OCI-M2 (cell line): ENCODE measurements at regions not wholly inside any gene's neighbourhood (a gene's known extent, or its start where the extent isn't known, plus 50 kb on each side); places are given as distances from the start of the nearest gene placed in this dataset.
"Not testable (repeated sequence)": the region's sequence is repeated elsewhere in the genome, so short reads cannot be mapped to it uniquely, and the experiment has no call there.

Source experiments
- DNase-seq: peaks from one replicate; lab custom pipeline; 2025; ENCODE audit not compliant: unreplicated experiment; lab: John Stamatoyannopoulos, UW

DNA sequence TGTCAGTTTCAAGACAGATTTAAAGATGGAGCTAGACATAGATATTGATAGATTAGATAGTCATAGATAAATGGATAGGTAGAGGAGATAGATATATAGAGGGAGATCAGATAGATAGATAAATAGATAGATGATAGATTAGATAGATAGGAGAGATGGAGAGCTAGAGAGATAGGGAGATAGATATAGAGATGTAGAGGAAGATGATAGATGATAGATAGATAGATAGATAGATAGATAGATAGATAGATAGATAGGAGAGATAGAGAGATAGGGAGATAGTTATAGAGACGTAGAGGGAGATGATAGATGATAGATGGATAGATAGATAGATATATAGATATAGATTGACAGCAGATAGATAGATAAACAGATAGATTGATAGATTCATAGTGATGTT, 1038.8 kb upstream of the AUTS2 start:
- DNase-seq, result no peak

DNA sequence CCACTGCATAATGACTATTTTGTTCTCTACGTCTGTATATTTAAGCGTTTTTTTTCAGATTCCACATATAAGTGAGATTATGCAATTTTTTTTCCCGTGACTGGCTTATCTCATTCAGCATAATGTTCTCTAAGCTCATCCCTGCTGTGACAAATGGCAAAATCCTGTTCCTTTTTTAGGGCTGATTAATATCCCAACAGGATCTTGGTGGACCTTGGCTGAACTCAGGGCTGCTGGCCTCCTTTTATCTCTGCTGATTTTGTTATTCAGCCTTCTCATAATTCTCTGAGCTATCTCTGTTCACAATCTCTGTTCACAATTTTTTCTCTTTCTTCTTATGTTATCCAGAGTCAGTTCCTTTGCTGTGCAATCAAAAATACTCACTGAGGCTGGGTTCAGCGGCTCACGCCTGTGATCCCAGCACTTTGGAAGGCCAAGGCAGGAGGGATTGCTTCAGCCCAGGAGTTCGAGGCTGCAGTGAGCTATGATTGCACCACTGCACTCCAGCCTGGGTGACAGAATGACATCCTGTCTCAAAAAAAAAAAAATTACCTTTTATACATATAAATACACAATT, 1035.9 kb upstream of the AUTS2 start:
- DNase-seq, result no peak

DNA sequence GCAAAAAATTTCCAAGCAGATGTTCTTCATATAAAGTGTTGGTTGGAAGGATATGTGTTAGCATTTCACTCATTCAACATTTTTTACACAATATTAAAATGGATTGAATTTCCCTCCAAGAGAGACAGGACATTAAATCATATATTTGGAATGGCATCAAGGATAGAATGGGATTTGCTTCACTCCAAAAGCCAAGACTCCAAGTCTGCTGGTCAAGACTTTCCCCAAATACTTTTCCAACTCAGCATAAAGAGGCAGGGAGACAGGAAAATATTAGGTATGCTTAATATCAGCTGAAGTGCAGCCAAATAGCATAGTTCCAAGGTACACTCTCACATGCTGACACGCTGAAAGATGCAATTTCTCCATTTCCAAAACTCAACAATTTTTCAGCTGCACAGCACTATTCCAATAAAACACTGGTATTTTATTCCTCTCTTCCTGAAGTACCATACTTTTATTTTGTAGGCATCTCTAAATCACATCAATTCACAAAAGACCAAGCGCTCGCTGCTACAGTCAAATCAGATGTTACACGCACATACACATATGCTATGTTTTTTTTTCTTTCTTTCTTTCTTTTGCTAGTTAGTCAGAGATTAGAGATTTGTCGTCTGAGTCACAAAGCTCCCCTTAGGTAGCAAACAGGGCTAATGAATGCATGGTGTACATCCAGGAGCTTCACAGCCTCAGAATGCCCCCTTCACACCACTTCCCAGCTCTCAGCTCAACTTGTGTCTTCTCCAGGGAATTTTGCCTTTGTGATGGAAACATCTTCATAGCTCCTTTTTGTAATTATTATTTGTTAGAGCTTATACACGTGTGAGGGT, 1033.8 kb upstream of the AUTS2 start:
- no peak for DNase-seq

- no peak for DNase-seq
Measured at GRCh38 chr7:68571286-68571685, 1027.0 kb upstream of the AUTS2 start.

- DNase-seq, result no peak
Measured at GRCh38 chr7:68573271-68574005, 1024.8 kb upstream of the AUTS2 start.

DNA sequence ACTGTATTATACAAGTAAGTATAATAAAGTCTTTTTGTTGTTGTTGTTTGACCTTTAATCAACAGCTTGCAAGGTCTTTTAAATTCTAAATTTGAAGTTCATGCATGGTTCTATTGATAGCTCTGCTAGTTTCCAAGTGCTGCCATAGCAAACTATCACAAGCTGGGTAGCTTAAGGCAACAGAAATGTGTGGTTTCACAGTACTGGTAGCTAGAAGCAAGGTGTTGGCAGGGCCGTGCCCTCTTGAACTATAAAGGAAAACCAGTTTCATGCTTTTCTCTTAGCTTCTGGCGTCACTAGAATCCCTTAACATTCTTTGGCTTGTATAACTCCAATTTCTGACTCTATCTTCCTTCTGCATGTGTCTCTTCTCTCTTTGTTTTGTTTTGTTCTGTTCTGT, 1021.9 kb upstream of the AUTS2 start:
- no peak for DNase-seq

DNA sequence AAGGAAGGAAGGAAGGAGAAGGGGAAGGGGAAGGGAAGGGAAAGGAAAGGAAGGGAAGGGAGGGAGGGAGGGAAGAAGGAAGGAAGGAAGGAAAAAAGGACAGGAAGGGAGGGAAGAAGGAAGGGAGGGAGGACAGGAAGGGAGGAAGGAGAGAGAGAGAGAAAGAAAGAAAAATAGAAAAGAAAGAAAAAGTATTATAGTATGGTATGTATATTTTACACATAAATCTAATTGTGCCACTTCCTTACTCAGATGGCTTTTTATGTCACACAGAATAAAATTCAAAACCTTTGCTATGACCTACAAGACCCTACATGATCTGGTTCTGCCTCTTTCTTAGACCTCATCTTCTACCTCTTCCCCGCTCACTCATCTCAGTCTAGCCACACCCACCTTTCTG, 1016.9 kb upstream of the AUTS2 start:
- no peak for DNase-seq

GRCh38 chr7:68587599-68587998, 1010.7 kb upstream of the AUTS2 start:
- DNase-seq, result no peak

DNA sequence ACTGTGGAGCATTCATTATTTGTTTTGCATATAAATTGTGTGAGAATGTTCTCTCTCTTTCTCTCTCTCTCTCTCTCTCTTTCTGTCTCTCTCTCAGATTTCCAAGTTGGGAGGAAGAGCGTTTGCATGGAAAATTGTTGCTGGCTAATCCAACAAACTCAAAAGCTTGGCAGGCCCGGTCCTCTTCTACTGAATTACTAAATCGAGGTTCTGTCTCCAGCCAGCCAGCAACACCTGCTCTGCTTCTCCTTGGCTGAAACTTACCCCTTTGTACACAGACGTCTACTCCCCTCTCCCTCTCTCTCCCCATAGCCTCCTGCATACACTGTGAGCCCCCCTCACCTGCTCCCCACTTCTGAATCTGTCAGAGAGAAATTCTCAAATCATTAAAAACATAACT, 996.4 kb upstream of the AUTS2 start:
- no peak for DNase-seq

DNA sequence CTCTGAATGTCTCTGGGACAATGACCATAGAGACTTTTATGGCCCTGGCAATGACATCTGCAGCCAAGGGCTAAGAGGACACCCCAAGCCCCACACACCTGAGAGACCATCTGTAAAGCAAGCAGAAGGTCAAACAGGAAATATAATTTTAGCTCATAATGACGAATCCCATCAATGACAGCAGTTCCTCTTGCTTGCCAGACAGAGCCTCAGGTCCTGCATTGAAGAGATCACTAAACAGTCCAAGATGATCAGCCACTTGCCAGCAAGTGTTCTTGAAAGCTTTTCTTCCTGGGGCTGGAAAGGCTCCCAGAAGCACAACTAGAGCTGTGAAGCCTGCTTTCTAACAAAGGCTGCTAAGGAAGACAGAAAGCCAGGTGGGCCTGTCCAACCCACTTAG, 993.7 kb upstream of the AUTS2 start:
- no peak for DNase-seq

DNA sequence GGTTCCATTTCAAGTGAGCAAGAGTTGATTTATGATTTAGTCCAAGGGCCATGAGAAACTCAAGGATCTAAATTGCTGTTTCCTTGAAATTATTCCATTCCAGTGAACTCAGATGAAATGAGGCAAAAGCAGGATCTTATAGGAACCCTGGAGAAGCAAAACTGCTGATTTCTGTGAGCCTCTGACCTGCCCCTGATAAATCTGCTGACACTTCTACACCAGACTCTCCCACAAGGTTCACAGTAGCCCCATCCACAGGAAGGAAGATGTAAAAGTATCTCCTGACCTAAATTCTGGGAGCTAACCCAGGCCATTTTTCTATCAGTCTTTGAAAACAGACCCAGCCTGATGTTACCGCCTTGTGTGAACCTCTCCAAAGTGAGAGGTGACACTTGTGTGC, 987.6 kb upstream of the AUTS2 start:
- DNase-seq, result no peak

GRCh38 chr7:68613405-68613804, 984.9 kb upstream of the AUTS2 start:
- no peak for DNase-seq

DNA sequence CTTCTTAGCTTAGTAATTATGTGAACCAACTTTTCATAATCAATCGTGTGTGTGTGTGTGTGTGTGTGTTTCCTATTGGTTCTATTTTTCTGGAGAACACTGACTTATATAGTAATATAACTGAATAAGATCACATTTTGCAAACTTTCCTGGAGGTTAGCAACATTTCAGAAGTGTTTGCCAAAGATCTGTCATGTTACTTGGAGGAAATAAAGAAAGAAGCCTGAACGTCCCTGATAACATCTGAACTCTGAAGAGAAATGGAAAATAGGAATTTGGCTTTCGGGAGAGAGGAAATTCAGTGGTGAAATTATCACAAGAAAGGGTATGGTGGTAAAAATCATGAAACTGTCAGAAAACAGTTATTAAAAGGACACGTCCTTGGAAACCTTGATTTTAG, 984.4 kb upstream of the AUTS2 start:
- DNase-seq, result no peak

GRCh38 chr7:68619526-68619925, 978.7 kb upstream of the AUTS2 start:
- DNase-seq, result no peak

DNA sequence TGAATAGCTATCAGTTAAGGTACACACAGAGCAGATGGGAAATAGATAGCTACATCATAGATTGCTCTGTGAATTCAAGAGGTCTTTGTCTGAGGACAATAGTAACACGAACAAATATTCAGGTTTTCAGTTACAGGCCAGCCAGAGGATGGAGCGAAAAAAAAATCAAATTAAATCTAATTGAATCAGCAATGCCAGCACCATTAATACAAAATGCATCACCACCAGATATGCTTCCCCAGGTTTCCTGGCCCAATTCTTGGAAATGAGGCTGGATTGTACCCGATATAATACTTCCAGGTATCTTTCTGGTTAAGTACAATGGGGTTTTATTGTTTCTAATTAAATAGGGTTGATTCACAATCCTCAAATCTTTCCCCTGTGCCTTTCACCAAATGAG, 975.8 kb upstream of the AUTS2 start:
- no peak for DNase-seq

DNA sequence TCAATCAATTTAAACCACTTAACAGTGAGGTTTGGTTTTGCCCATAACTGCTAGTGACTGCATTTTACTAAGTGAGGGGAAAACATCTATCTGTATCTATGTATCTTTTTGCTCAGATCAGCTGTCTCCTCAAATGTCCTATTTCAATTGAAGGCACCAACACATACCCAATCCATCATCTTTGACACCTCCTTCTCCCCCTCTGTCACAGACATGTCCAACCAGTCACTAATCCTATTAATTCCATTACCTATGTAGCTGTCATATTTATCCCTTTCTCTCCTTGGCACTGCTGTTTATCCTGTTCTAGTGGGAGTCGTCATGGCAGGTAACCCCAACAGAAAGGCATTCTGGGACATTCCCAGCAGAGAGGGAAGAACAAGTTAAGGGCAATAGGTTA, 975.2 kb upstream of the AUTS2 start:
- DNase-seq, result no peak

DNA sequence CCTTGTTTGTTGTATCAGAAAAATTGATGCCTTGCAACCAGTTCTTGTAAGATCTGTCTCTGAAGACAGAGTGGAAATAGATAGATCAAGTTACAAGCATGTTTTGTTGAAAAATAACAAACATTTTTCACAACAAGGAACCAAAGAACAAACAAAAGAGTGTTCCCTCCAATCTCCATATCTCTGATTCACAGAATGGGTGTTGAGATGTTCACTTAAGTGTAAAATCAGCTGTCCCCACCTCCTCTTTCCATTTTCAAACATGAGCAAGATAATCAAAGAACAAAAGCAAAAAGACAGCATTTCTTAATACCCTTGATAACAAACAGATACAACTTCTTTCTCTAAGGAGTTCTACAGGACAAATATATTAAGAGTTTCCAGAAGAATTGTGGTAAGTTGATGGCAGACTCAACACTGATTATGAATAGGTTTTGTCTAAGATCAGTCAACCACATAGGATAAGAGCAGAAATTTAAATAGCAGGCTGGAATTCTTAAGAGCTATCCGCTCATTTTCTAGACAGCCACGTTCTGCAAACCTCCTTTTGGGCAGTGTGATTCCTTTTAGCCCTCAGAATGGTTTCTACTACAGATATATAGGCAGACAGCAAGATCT, 970.9 kb upstream of the AUTS2 start:
- no peak for DNase-seq

DNA sequence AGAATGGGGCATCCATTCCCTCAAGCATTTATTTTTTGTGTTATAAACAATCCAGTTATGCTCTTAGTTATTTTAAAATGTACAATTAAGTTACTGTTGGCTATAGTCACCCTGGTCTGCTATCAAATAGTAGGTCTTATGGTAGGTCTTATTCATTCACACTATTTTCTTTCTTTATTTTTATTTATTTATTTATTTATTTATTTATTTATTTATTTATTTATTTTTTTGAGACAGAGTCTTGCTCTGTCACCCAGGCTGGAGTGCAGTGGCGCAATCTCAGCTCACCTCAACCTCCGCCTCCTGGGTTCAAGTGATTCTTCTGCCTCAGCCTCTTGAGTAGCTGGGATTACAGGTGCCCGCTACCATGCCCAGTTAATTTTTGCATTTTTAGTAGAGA, 967.4 kb upstream of the AUTS2 start:
- not testable (repeated sequence) for DNase-seq

DNA sequence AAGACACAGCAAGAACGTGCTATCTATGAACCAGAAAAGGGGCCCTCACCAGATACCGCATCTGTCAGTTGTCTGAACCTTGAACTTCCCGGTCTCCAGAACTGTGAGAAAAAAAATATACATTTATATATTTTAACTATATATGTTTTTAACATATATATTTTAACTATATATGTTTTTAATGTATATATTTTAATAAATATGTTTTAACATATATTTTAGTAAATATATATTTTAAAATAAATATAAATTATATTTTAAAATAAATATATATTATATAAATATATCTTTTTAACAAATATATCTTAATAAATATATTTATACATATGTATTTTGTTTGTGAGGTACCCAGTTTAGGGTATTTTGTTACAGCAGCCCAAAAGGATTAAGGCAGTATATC, 958.2 kb upstream of the AUTS2 start:
- no peak for DNase-seq

DNA sequence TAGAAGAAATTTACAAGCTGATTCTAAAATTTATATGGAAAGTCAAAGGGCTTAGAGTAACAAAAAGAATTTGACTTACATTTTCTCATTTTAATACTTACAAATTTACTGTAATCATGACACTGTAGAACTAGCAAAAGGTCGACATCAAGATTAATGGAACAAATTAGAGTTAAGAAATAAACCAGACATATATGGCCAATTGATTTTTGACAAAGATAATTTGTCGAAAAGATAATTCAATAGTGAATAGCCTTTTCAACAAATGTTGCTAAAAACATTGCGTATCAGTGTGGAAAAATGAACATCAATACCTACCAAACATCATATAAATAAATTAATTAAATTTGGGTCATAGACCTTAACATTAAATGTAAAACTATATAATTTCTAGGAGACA, 955.5 kb upstream of the AUTS2 start:
- no peak for DNase-seq

DNA sequence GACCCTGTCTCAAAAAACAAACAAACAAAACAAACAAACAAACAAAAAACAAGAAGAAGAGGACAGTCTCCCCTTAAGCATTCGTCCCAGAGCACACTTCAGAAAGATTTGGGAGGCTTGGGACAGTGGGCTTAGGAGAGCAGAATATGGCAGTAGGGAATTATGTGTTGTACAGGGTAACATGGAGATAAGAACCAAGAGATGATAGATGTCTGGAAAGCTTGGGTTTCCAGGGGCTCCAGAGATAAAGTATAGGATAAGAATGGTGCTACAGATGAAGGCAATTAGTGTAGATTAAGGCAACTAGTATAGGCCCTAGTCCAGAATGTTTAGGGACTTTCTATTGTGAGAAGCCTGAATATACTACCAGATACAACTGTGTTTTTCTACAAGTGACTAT, 934.9 kb upstream of the AUTS2 start:
- DNase-seq, result no peak

DNA sequence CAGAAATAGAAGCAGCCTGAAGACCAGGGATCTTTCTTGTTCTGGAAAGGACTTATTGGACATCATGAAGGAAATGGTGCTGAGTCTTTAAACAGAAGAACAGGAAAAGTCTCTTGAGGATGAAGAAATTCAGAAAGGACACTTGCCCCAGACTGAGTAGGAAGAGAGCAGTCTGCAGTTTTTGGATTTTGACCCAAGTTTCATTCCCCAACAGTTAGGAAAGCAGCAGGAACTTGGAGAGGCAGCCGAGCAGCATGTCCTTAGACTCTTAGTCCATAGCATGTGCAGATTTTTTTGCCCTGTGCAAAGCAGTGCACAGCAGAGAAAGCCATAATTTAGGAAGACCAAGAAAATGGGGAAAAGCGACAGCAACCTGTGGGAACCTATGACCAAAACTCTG, 927.2 kb upstream of the AUTS2 start:
- DNase-seq, result no peak
